HFF-Myc (cell line): ENCODE measurements at regions not wholly inside any gene's neighbourhood (a gene's known extent, or its start where the extent isn't known, plus 50 kb on each side); places are given as distances from the start of the nearest gene placed in this dataset.

Experiments used
- DNase-seq: peaks from one replicate; pipeline ENCODE4 v3.0.0-alpha.2; 2011; ENCODE audit warnings: low read depth; ENCODE audit errors: extremely low read depth
- H3K4me3 ChIP-seq: replicated peaks from 2 replicates; pipeline ENCODE4 v1.5.1; 2011; ENCODE audit warnings: low read depth, mild to moderate bottlenecking, control low read depth, low read length
- CTCF ChIP-seq: IDR thresholded peaks from 2 replicates; pipeline ENCODE4 v1.5.1; 2012; ENCODE audit warnings: mild to moderate bottlenecking, low read depth, low read length, control low read depth; ENCODE audit errors: missing control alignments

GRCh38 chr6:170021579-170021978, 269.3 kb downstream of the DLL1 start:
- TF ChIP-seq CTCF: no peak
- DNase-seq: no peak
- no peak overlapping the region for H3K4me3 ChIP-seq

GRCh38 chr6:170019818-170020583, 268.6 kb downstream of the ERMARD start:
- TF ChIP-seq CTCF: no peak
- DNase-seq: no peak
- no peak overlapping the region for H3K4me3 ChIP-seq

GRCh38 chr6:170018936-170019817, 267.8 kb downstream of the ERMARD start:
- H3K4me3 ChIP-seq: no peak overlapping the region
- no peak for TF ChIP-seq CTCF
- no peak for DNase-seq

- no peak for DNase-seq
- TF ChIP-seq CTCF: no peak
- H3K4me3 ChIP-seq: no peak overlapping the region
Measured at GRCh38 chr6:170018422-170018935, 267.1 kb downstream of the ERMARD start.

GRCh38 chr6:170017603-170018320, 266.3 kb downstream of the ERMARD start:
- no peak for TF ChIP-seq CTCF
- DNase-seq: no peak
- no peak overlapping the region for H3K4me3 ChIP-seq

- H3K4me3 ChIP-seq: no peak overlapping the region
- no peak for DNase-seq
- no peak for TF ChIP-seq CTCF
Measured at GRCh38 chr6:170013815-170014214, 262.4 kb downstream of the ERMARD start.
